Skeletal muscle satellite cell (primary cell): ENCODE measurements at regions not wholly inside any gene's neighbourhood (a gene's known extent, or its start where the extent isn't known, plus 50 kb on each side); places are given as distances from the start of the nearest gene placed in this dataset.
"Not testable (repeated sequence)": the region's sequence is repeated elsewhere in the genome, so short reads cannot be mapped to it uniquely, and the experiment has no call there.

Source experiments
- H3K27me3 ChIP-seq: 2 replicates; pipeline ENCODE4 v1.7.0; 2013; ENCODE audit warnings: low read length; ENCODE audit not compliant: control insufficient read depth, insufficient read depth
- H3K36me3 ChIP-seq: 2 replicates; pipeline ENCODE4 v1.7.0; 2013; ENCODE audit warnings: mild to moderate bottlenecking, control low read depth, low read length; ENCODE audit not compliant: insufficient read depth
- H3K4me1 ChIP-seq: 2 replicates; pipeline ENCODE4 v1.7.0; 2013; ENCODE audit warnings: low read length; ENCODE audit not compliant: control insufficient read depth, insufficient read depth
- H3K4me2 ChIP-seq: 2 replicates; pipeline ENCODE4 v1.7.0; 2013; ENCODE audit warnings: mild to moderate bottlenecking, low read length
- H3K4me3 ChIP-seq: 2 replicates; pipeline ENCODE4 v1.7.0; 2013; ENCODE audit warnings: low read length
- H3K9ac ChIP-seq: 2 replicates; pipeline ENCODE4 v1.7.0; 2013; ENCODE audit warnings: mild to moderate bottlenecking, low read depth, low read length, moderate library complexity
- H3K9me3 ChIP-seq: replicated peaks from 2 replicates; pipeline ENCODE4 v1.7.0; 2013; ENCODE audit warnings: mild to moderate bottlenecking, control low read depth, low read length

GRCh38 chr15:47888385-47889100 is 171.2 kb downstream of the SEMA6D start:
- Histone ChIP-seq H3K36me3 (no peaks in the 10 kb centered on the region), H3K4me2 (no peak overlapping the region), H3K4me3 (no peak overlapping the region), H3K27me3 (no peaks in the 10 kb centered on the region), H3K9ac (no peak overlapping the region), H3K4me1 (peaks cover 10% of the 10 kb centered on the region), H3K9me3 (no peaks in the 10 kb centered on the region)

GRCh38 chr15:47890397-47891150 is 173.3 kb downstream of the SEMA6D start:
- Histone ChIP-seq H3K9me3 (no peaks in the 10 kb centered on the region), H3K27me3 (no peaks in the 10 kb centered on the region)

GRCh38 chr15:47897525-47897924 is 180.2 kb downstream of the SEMA6D start:
- H3K4me3 ChIP-seq: no peak overlapping the region
- H3K4me1 ChIP-seq: no peaks in the 10 kb centered on the region
- H3K36me3 ChIP-seq: no peaks in the 10 kb centered on the region
- no peak overlapping the region for H3K4me2 ChIP-seq
- H3K27me3 ChIP-seq: peaks cover 6% of the 10 kb centered on the region
- H3K9ac ChIP-seq: no peak overlapping the region
- H3K9me3 ChIP-seq: no peaks in the 10 kb centered on the region

More at GRCh38 chr15:47890397-47891150, 173.3 kb downstream of the SEMA6D start:
- H3K4me2 ChIP-seq: no peak overlapping the region
- no peak overlapping the region for H3K9ac ChIP-seq
- no peak overlapping the region for H3K4me3 ChIP-seq
- H3K36me3 ChIP-seq: no peaks in the 10 kb centered on the region
- no peaks in the 10 kb centered on the region for H3K4me1 ChIP-seq

GRCh38 chr15:47900751-47901150 is 183.4 kb downstream of the SEMA6D start:
- Histone ChIP-seq H3K9me3 (no peaks in the 10 kb centered on the region), H3K36me3 (no peaks in the 10 kb centered on the region), H3K4me1 (no peaks in the 10 kb centered on the region), H3K27me3 (peaks cover 6% of the 10 kb centered on the region), H3K4me2 (no peak overlapping the region), H3K9ac (no peak overlapping the region), H3K4me3 (no peak overlapping the region)

- Histone ChIP-seq H3K9ac (no peak overlapping the region), H3K36me3 (no peaks in the 10 kb centered on the region), H3K4me2 (no peak overlapping the region), H3K27me3 (no peaks in the 10 kb centered on the region), H3K4me1 (no peaks in the 10 kb centered on the region), H3K9me3 (no peaks in the 10 kb centered on the region), H3K4me3 (no peak overlapping the region)
These were observed 186.1 kb downstream of the SEMA6D start for GRCh38 chr15:47903368-47903767.

GRCh38 chr15:47908486-47908885 is 191.2 kb downstream of the SEMA6D start:
- Histone ChIP-seq H3K27me3 (no peaks in the 10 kb centered on the region), H3K9ac (no peak overlapping the region), H3K4me1 (no peaks in the 10 kb centered on the region), H3K9me3 (no peaks in the 10 kb centered on the region), H3K36me3 (no peaks in the 10 kb centered on the region), H3K4me3 (no peak overlapping the region), H3K4me2 (no peak overlapping the region)

- no peaks in the 10 kb centered on the region for H3K27me3 ChIP-seq
- no peaks in the 10 kb centered on the region for H3K9me3 ChIP-seq
- H3K4me3 ChIP-seq: no peak overlapping the region
- no peaks in the 10 kb centered on the region for H3K36me3 ChIP-seq
- no peak overlapping the region for H3K9ac ChIP-seq
- H3K4me1 ChIP-seq: no peaks in the 10 kb centered on the region
- no peak overlapping the region for H3K4me2 ChIP-seq
These were observed 191.8 kb downstream of the SEMA6D start for GRCh38 chr15:47908950-47909670.

GRCh38 chr15:47912910-47913309 is 195.6 kb downstream of the SEMA6D start:
- not testable (repeated sequence) for H3K4me3 ChIP-seq, H3K4me1 ChIP-seq, H3K4me2 ChIP-seq, H3K27me3 ChIP-seq, H3K9me3 ChIP-seq, H3K36me3 ChIP-seq, H3K9ac ChIP-seq

GRCh38 chr15:47917881-47918280 is 200.6 kb downstream of the SEMA6D start:
- no peak overlapping the region for H3K4me2 ChIP-seq
- peaks cover 3% of the 10 kb centered on the region for H3K27me3 ChIP-seq
- no peaks in the 10 kb centered on the region for H3K36me3 ChIP-seq
- no peaks in the 10 kb centered on the region for H3K4me1 ChIP-seq
- H3K9me3 ChIP-seq: no peaks in the 10 kb centered on the region
- H3K4me3 ChIP-seq: no peak overlapping the region
- no peak overlapping the region for H3K9ac ChIP-seq

- Histone ChIP-seq H3K4me2 (no peak overlapping the region), H3K9ac (no peak overlapping the region), H3K9me3 (no peaks in the 10 kb centered on the region), H3K27me3 (peaks cover 3% of the 10 kb centered on the region), H3K4me1 (no peaks in the 10 kb centered on the region), H3K4me3 (no peak overlapping the region), H3K36me3 (no peaks in the 10 kb centered on the region)
These were observed 201.6 kb downstream of the SEMA6D start for GRCh38 chr15:47918877-47919276.

- Histone ChIP-seq H3K9me3 (no peaks in the 10 kb centered on the region), H3K36me3 (no peaks in the 10 kb centered on the region), H3K27me3 (peaks cover 2% of the 10 kb centered on the region), H3K9ac (no peak overlapping the region), H3K4me1 (no peaks in the 10 kb centered on the region), H3K4me3 (no peak overlapping the region), H3K4me2 (no peak overlapping the region)
These were observed 196.4 kb upstream of the SLC24A5 start for GRCh38 chr15:47924381-47924780.
